Testis (tissue), 2 donors: ENCODE measurements at regions not wholly inside any gene's neighbourhood (a gene's known extent, or its start where the extent isn't known, plus 50 kb on each side); places are given as distances from the start of the nearest gene placed in this dataset.

Experiments used
- POLR2A ChIP-seq: fragments of 450-650 bp; IDR thresholded peaks from one replicate; pipeline ENCODE4 v1.6.1; 2017; ENCODE audit warnings: antibody characterized with exemption, mild to moderate bottlenecking, moderate library complexity
- TF ChIP-seq, protein P1 (sequence below), 3 experiments: fragments of 450-650 bp in 2 of 3; fragments of 200-600 bp in 1 of 3; sonication (generic) in 1 of 3; IDR thresholded peaks; one replicate each; pipeline ENCODE4 v1.5.1; 2016 to 2019; ENCODE audit warnings: antibody characterized with exemption in 3 of 3, mild to moderate bottlenecking in 2 of 3, moderate library complexity in 1 of 3

- TF ChIP-seq, protein P1, sequence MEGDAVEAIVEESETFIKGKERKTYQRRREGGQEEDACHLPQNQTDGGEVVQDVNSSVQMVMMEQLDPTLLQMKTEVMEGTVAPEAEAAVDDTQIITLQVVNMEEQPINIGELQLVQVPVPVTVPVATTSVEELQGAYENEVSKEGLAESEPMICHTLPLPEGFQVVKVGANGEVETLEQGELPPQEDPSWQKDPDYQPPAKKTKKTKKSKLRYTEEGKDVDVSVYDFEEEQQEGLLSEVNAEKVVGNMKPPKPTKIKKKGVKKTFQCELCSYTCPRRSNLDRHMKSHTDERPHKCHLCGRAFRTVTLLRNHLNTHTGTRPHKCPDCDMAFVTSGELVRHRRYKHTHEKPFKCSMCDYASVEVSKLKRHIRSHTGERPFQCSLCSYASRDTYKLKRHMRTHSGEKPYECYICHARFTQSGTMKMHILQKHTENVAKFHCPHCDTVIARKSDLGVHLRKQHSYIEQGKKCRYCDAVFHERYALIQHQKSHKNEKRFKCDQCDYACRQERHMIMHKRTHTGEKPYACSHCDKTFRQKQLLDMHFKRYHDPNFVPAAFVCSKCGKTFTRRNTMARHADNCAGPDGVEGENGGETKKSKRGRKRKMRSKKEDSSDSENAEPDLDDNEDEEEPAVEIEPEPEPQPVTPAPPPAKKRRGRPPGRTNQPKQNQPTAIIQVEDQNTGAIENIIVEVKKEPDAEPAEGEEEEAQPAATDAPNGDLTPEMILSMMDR (IDR thresholded peaks at IDR 0.05) = no peak
- TF ChIP-seq POLR2A = no peak
Measured at GRCh38 chr1:239763850-239764249, 327.8 kb upstream of the FMN2 start.
